Muscle layer of colon (tissue), 2 donors: ENCODE measurements at regions not wholly inside any gene's neighbourhood (a gene's known extent, or its start where the extent isn't known, plus 50 kb on each side); places are given as distances from the start of the nearest gene placed in this dataset.

Experiments used
- H3K27ac ChIP-seq: one replicate; pipeline ENCODE4 v1.7.0; 2013; ENCODE audit warnings: low read depth, mild to moderate bottlenecking, low read length, moderate library complexity
- H3K27me3 ChIP-seq, 2 donors: one replicate each; pipeline ENCODE4 v1.7.0; 2013; ENCODE audit warnings: low read length in 2 of 2, mild to moderate bottlenecking in 2 of 2; ENCODE audit not compliant: insufficient read depth in 2 of 2, control insufficient read depth in 1 of 2
- H3K36me3 ChIP-seq: one replicate; pipeline ENCODE4 v1.7.0; 2013; ENCODE audit warnings: mild to moderate bottlenecking, low read length; ENCODE audit not compliant: insufficient read depth
- H3K4me1 ChIP-seq: one replicate; pipeline ENCODE4 v1.7.0; 2013; ENCODE audit warnings: mild to moderate bottlenecking, low read length; ENCODE audit not compliant: insufficient read depth
- H3K4me3 ChIP-seq, 2 donors: one replicate each; pipeline ENCODE4 v1.7.0; 2013; ENCODE audit warnings: low read length in 2 of 2, low read depth in 1 of 2, mild to moderate bottlenecking in 1 of 2, moderate library complexity in 1 of 2
- H3K9ac ChIP-seq: one replicate; pipeline ENCODE4 v1.7.0; 2013; ENCODE audit warnings: low read length
- H3K9me3 ChIP-seq: one replicate; pipeline ENCODE4 v1.7.0; 2013; ENCODE audit warnings: mild to moderate bottlenecking, low read length
- donor health status: abdominal sarcoma.
- donor health status: Adenocarcinoma of cecum.

DNA sequence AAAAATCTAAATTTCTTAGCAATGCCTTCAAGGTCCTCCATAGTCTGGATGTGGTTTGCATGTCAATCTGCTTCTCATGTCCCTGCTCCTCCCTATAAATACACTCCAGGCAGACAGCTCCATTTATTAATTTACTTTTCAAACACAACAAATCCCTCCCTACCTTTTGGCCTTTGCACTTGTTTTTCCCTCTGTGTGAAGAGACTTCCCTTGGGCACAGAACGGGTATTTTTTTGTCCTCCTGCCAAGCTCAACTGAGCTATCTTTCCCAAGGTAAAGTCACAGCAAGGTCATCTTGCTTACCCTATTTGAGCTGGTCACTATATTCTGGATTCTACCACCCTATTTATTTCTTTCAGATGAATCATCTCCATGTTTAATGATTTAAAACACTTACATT lies 159.6 kb upstream of the ANKH start:
- no peaks in the 10 kb centered on the region for H3K4me1 ChIP-seq
- H3K4me3 ChIP-seq: no peak overlapping the region
- no peaks in the 10 kb centered on the region for H3K27me3 ChIP-seq
- H3K9me3 ChIP-seq: no peaks in the 10 kb centered on the region
- no peak overlapping the region for H3K27ac ChIP-seq
- no peaks in the 10 kb centered on the region for H3K36me3 ChIP-seq
- no peak overlapping the region for H3K9ac ChIP-seq

DNA sequence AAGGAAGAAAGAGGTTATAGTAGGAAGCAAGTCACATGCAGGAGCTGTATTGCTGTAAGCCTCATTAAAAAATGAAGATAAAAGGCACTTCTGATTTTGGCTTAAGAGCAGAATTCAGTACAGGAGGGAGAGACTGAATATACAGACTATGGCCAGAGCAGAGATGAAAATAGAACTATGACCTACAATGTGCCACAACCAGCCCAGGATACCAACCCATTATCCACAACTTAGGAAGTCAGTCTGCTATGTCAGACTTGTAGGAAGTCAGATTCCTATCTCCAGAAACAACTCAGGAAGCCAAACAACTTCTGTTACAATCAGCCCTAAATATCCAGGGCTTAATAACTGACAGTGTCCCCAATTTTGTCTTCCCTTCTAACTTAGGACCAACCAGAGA lies 156.2 kb upstream of the ANKH start:
- no peaks in the 10 kb centered on the region for H3K9me3 ChIP-seq
- H3K9ac ChIP-seq: no peak overlapping the region
- no peak overlapping the region for H3K27ac ChIP-seq
- no peaks in the 10 kb centered on the region for H3K27me3 ChIP-seq
- no peaks in the 10 kb centered on the region for H3K36me3 ChIP-seq
- H3K4me1 ChIP-seq: no peaks in the 10 kb centered on the region
- H3K4me3 ChIP-seq: no peak overlapping the region

DNA sequence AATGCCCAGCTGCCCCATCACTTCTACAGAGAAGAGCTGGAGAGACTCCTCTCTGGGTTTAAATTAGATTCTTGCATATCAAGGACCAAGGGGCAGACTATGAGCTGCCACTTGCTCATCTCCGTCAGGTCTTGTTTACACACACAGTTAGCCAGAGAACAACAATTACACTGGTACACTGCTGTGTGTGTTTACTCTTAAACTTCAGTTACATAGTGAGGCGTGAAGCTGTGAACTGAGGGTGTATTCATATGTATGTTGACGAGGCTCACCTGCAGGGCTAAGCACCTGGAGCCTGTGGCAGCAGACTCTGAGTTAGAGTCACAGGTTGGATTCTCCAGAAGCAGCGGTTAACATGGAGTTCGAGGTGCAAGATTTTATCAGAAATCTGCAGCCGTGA lies 155.4 kb upstream of the ANKH start:
- Histone ChIP-seq H3K27me3 (no peaks in the 10 kb centered on the region), H3K9me3 (no peaks in the 10 kb centered on the region), H3K4me3 (no peak overlapping the region), H3K9ac (no peak overlapping the region), H3K4me1 (no peaks in the 10 kb centered on the region), H3K36me3 (no peaks in the 10 kb centered on the region), H3K27ac (no peak overlapping the region)

DNA sequence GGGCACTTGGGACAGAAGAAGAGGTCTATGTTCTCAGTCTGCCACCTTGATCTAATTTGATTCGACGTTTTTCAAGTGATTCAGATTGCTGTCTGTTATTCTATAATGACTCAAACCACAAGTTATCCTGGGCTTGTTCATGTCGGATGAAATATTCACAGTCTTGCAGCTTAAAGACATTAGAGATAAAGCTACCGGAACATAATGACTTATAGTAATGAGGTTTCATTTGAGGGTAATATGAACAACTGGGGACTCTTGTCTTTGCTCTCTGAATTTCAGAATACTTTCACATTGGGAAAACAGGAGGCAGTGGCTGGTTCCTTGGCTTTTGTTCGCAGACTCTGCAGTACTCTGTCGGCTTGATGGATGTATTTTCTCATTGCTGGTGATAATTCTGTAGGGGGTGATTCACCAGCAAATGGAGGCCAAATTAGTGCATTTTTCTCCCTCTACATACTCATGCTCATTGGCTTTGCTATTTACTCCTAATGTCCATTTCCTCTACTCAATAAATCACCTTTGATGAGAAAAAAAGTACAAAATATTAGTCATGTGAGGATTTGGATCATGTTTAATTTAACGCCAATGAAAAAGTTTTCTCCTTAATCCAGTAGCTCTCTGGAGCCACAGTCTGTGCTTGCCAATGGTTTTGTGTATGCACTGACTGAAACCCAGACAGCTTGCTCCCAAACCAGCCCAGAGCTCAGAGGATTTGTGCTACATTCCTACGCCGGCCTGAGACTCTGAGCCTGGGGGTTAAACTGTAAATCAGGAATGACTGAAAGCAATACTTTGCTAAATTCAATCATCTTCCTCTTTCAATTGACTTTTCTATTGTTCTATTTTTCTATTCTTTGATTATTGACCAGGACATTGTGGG lies 154.7 kb upstream of the ANKH start:
- H3K9me3 ChIP-seq: no peaks in the 10 kb centered on the region

DNA sequence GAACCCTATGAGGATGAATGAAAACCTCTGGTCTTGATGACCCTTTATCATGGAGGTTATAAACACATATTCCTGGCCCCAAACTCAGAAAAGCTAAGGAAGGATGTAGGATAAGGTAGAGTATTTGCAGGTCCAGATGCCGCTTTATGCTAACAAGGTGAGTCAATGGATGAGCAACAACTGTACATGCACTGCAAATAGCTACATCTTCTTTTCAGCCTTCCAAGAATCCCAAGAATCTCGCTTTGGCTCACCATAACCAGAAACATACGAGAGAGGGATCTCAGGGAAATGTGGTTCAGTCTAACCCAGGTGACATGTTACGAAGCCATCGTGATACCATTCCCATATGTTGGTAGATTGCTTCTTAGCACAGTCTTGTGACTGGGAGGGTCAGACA lies 152.3 kb upstream of the ANKH start:
- H3K27me3 ChIP-seq: no peaks in the 10 kb centered on the region
- H3K36me3 ChIP-seq: no peaks in the 10 kb centered on the region
- no peaks in the 10 kb centered on the region for H3K4me1 ChIP-seq
- no peaks in the 10 kb centered on the region for H3K9me3 ChIP-seq
- H3K27ac ChIP-seq: no peak overlapping the region
- H3K4me3 ChIP-seq: no peak overlapping the region
- H3K9ac ChIP-seq: no peak overlapping the region

More for the DNA sequence above, 154.7 kb upstream of the ANKH start:
- Histone ChIP-seq H3K27ac (no peak overlapping the region), H3K4me3 (no peak overlapping the region), H3K9ac (no peak overlapping the region), H3K27me3 (no peaks in the 10 kb centered on the region), H3K36me3 (no peaks in the 10 kb centered on the region), H3K4me1 (no peaks in the 10 kb centered on the region)

DNA sequence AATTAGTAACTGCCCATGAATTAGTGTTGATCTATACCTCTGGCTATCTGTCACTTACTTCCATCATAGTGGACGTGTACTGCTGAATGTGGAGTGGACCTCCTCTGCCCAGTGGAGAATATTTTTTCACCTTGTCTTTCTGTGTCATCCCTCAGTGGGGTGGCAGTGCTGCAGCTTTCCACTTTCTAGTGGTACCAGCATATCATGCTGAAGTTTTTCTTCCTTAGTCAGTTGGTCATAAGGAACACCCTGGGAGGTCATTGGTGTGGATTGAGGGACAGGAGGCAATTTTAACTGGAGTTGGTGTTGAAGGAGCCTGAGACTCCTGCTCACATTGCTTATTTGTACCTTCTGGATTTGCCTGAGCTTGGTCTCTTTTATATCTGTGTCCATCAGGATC lies 151.7 kb upstream of the ANKH start:
- H3K27ac ChIP-seq: no peak overlapping the region
- no peak overlapping the region for H3K4me3 ChIP-seq
- H3K9ac ChIP-seq: no peak overlapping the region
- H3K36me3 ChIP-seq: no peaks in the 10 kb centered on the region
- no peaks in the 10 kb centered on the region for H3K9me3 ChIP-seq
- H3K27me3 ChIP-seq: no peaks in the 10 kb centered on the region
- no peaks in the 10 kb centered on the region for H3K4me1 ChIP-seq

DNA sequence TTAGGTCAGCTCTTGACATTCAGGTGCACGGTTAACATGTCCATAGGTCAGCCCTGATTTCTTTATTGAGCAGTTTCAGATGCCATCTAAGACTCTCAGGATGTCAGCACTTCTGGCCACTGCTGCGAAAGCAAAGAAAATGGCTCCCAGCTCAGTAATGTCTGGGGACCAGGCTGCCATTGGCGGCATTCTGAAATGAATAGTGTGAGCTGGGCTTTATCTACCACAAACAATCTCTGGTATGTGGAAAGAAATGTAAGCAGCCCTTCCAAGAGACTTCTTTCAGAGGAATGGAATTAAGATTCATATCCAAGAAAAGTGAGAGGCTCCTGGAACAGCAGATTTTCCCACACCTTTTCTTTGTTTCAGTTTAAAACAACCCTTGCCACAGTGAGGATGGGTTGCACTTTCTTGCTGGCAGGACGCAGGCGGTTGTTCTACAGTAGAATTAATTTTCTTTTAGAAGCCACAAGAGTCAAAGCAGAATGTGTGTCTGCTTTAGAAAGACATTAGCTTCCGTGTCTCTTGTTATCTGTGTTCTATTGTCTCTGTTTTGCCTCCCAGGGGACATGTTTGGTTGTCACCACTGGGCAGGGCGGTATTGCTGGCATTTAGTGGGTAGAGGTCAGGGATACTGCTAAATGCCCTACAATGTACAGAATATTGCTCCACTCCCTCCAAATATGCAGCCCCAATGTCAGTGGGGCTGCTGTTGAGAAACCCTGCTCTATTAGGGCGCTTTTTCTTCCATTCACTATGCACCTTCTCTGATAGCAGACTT lies 149.9 kb upstream of the ANKH start:
- H3K4me3 ChIP-seq: no peak overlapping the region

DNA sequence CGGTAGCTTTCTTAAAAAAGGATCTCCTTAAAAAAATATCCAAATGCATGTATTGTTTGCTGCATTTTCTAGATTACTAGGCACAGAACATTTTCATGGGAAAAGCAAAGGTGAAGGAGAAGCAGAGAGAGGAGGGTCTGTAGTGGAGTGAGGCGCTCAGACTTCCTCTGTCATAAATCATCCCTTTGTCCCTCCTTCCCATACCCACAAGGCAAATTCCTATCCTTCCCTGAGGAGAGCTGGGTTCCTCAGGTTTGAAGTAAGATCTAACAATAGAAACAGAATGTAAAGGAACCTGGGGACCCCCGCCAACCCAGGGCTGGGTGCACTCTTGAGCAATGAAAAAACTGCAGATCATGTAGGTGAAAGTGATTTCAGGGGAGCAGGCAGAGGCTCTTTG lies 149.2 kb upstream of the ANKH start:
- H3K9ac ChIP-seq: no peak overlapping the region
- no peaks in the 10 kb centered on the region for H3K9me3 ChIP-seq
- H3K36me3 ChIP-seq: no peaks in the 10 kb centered on the region
- H3K27ac ChIP-seq: no peak overlapping the region
- H3K4me1 ChIP-seq: no peaks in the 10 kb centered on the region
- H3K27me3 ChIP-seq: no peaks in the 10 kb centered on the region
- no peak overlapping the region for H3K4me3 ChIP-seq

More for the DNA sequence above, 149.9 kb upstream of the ANKH start:
- no peaks in the 10 kb centered on the region for H3K4me1 ChIP-seq
- H3K36me3 ChIP-seq: no peaks in the 10 kb centered on the region
- no peak overlapping the region for H3K27ac ChIP-seq
- no peak overlapping the region for H3K9ac ChIP-seq
- no peaks in the 10 kb centered on the region for H3K27me3 ChIP-seq
- no peaks in the 10 kb centered on the region for H3K9me3 ChIP-seq

DNA sequence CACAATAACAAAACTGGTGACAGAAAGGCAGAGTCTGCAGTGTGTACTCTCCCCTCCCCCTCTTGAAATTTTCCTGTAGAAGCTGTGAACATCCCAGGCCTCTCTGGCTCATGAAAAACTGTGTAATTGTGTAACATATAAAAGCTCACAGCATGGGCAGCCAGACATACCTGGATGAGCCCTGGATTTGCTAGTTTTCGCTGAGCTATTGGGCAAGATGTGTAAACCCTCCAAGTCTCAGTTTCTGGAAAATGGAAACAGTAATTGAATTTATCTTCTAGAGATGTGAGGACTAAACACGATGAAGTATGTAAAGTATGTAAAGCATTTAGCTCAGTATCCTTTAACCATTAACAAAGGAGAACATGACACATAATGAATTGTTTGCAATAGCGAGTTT lies 143.2 kb upstream of the ANKH start:
- H3K27me3 ChIP-seq: no peaks in the 10 kb centered on the region
- no peaks in the 10 kb centered on the region for H3K9me3 ChIP-seq
- no peak overlapping the region for H3K4me3 ChIP-seq
- no peak overlapping the region for H3K9ac ChIP-seq
- H3K27ac ChIP-seq: no peak overlapping the region
- H3K4me1 ChIP-seq: no peaks in the 10 kb centered on the region
- H3K36me3 ChIP-seq: no peaks in the 10 kb centered on the region

DNA sequence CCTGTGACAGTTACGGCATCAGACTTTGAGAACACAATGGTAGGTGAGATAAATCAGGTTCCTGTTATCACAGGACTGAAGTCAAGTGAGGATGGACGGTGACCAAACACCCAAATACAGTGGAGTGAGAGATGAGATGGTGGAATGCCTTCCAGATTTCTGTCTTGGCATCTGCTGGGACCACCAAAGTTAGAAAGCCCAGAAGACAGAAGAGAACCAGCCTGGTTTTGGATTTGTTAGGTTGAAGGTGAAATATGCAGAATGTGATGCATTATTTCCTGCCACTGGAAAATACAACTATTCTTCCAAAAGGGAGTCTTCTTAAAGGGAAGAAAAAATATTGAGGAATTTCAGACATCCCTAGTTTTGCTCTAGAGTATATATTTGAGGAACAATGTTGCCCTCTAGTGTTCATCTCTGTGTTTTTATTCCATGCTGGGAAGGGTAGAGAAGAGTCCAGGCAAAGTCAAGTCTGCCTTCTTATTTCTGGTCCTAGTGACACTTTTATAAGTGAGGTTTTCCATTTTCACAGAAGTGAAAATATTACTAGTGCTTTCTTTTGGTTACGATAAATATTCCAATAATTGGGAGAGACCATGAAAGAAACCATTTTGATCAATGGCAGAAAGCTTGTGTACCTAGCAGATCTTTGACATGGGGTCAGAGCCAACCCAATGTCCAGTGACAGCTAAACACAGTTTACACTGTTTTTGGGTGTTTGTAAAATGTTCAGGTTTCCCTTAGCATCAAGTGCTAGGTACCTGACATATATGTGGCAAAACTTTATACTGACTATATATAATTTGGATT lies 142.3 kb upstream of the ANKH start:
- Histone ChIP-seq H3K9ac (no peak overlapping the region), H3K27me3 (no peaks in the 10 kb centered on the region), H3K4me3 (no peak overlapping the region), H3K4me1 (peaks cover 2% of the 10 kb centered on the region), H3K9me3 (no peaks in the 10 kb centered on the region), H3K36me3 (no peaks in the 10 kb centered on the region), H3K27ac (no peak overlapping the region)

DNA sequence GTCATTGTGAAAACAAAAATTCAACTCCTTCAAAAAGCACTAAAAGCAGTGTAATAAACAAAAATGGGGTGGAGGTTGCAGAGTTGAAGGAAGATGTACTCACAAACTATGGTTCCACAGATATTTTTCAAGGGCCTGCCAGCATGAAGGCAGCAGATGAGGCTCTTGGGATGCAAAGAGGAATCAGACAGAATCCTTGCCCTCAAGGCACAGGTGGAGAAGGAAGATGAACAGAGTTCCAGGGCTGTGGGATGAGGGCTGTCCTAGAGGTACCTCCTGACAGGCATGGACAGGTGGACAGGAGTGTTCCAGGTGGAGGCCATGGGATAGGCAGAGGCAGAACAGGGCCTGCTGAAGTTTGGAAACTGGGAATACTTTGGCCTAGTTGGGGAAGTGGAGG lies 140.5 kb upstream of the ANKH start:
- Histone ChIP-seq H3K36me3 (no peaks in the 10 kb centered on the region), H3K4me1 (peaks cover 9% of the 10 kb centered on the region), H3K27me3 (no peaks in the 10 kb centered on the region), H3K27ac (no peak overlapping the region), H3K9ac (no peak overlapping the region), H3K9me3 (no peaks in the 10 kb centered on the region), H3K4me3 (no peak overlapping the region)
